ENCODE measurements at regions not wholly inside any gene's neighbourhood (a gene's known extent, or its start where the extent isn't known, plus 50 kb on each side); places are given as distances from the start of the nearest gene placed in this dataset.

DNA sequence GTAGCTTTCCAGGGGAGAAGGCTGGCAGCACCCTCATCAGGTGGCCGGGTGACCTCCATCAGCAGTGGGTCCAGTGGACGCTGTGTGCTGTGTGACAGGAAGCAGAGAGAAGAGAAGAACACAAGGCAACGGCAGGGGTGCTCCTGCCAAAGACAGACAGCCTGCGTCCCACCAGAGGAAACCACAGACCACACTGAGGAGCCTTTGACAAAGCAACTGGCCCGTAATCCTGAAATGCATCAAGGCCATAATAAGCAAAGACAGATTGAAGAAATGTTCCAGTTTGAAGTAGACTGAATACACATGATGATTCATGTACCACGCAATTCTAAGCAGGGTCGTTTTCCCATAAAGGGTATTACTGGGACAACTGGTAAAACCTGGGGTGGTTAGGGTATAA, 172.4 kb downstream of the FBXO15 start:
- no peak overlapping the region for H3K27ac Mint-ChIP-seq
- H3K27me3 Mint-ChIP-seq (ENCODE audit: insufficient read depth, low read depth, poor library complexity): peaks cover 5% of the 10 kb centered on the region
- no peaks in the 10 kb centered on the region for H4K20me1 ChIP-seq (replicated peaks; ENCODE audit: insufficient read depth)
- peaks cover 5% of the 10 kb centered on the region for H3K4me1 Mint-ChIP-seq
- H3K4me2 ChIP-seq: no peak overlapping the region
- H3K36me3 ChIP-seq (ENCODE audit: insufficient read depth): no peaks in the 10 kb centered on the region
- no peaks in the 10 kb centered on the region for H3K36me3 Mint-ChIP-seq (ENCODE audit: low read depth)
- H3K9me3 Mint-ChIP-seq: no peaks in the 10 kb centered on the region
- ATAC-seq: no peak
- no peaks in the 10 kb centered on the region for H3F3A ChIP-seq (replicated peaks; ENCODE audit: low read depth)
- H2AFZ ChIP-seq: 0 out of 2 replicates have a peak overlapping the region, but pooled peaks have one; percentile 28
- DNase-seq (ENCODE audit: low spot score): no peak
- H3K27me3 ChIP-seq (ENCODE audit: insufficient read depth): no peaks in the 10 kb centered on the region
- H3K4me3 Mint-ChIP-seq: no peak overlapping the region
- H3K27ac ChIP-seq (ENCODE audit: low read depth): no peak overlapping the region
- TF ChIP-seq EZH2phosphoT487 (IDR thresholded peaks at IDR 0.05; ENCODE audit: unreplicated experiment) (no peak), NANOG (IDR thresholded peaks at IDR 0.05; ENCODE audit: borderline replicate concordance) (no peak), STAT1 (IDR thresholded peaks at IDR 0.05; ENCODE audit: unreplicated experiment) (no peak), ZNF331 (CRISPR knock-in tag; IDR thresholded peaks at IDR 0.05; ENCODE audit: low read depth) (no peak), CREB1 (CRISPR knock-in tag; IDR thresholded peaks at IDR 0.05; ENCODE audit: low read depth) (no peak), POLR2AphosphoS5 (IDR thresholded peaks at IDR 0.05; ENCODE audit: low read depth) (no peak), JUNB (IDR thresholded peaks at IDR 0.05; ENCODE audit: unreplicated experiment) (no peak), ETS1 (IDR thresholded peaks at IDR 0.05) (no peak), EZH2 (IDR thresholded peaks at IDR 0.05; ENCODE audit: low read depth, unreplicated experiment) (no peak), ZNF114 (CRISPR knock-in tag; IDR thresholded peaks at IDR 0.05) (no peak)
- TF ChIP-seq, protein P1, sequence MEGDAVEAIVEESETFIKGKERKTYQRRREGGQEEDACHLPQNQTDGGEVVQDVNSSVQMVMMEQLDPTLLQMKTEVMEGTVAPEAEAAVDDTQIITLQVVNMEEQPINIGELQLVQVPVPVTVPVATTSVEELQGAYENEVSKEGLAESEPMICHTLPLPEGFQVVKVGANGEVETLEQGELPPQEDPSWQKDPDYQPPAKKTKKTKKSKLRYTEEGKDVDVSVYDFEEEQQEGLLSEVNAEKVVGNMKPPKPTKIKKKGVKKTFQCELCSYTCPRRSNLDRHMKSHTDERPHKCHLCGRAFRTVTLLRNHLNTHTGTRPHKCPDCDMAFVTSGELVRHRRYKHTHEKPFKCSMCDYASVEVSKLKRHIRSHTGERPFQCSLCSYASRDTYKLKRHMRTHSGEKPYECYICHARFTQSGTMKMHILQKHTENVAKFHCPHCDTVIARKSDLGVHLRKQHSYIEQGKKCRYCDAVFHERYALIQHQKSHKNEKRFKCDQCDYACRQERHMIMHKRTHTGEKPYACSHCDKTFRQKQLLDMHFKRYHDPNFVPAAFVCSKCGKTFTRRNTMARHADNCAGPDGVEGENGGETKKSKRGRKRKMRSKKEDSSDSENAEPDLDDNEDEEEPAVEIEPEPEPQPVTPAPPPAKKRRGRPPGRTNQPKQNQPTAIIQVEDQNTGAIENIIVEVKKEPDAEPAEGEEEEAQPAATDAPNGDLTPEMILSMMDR (conservative IDR thresholded peaks at IDR 0.05; ENCODE audit: low read depth in 2 of 2): no peak
- TF ChIP-seq, protein P2, sequence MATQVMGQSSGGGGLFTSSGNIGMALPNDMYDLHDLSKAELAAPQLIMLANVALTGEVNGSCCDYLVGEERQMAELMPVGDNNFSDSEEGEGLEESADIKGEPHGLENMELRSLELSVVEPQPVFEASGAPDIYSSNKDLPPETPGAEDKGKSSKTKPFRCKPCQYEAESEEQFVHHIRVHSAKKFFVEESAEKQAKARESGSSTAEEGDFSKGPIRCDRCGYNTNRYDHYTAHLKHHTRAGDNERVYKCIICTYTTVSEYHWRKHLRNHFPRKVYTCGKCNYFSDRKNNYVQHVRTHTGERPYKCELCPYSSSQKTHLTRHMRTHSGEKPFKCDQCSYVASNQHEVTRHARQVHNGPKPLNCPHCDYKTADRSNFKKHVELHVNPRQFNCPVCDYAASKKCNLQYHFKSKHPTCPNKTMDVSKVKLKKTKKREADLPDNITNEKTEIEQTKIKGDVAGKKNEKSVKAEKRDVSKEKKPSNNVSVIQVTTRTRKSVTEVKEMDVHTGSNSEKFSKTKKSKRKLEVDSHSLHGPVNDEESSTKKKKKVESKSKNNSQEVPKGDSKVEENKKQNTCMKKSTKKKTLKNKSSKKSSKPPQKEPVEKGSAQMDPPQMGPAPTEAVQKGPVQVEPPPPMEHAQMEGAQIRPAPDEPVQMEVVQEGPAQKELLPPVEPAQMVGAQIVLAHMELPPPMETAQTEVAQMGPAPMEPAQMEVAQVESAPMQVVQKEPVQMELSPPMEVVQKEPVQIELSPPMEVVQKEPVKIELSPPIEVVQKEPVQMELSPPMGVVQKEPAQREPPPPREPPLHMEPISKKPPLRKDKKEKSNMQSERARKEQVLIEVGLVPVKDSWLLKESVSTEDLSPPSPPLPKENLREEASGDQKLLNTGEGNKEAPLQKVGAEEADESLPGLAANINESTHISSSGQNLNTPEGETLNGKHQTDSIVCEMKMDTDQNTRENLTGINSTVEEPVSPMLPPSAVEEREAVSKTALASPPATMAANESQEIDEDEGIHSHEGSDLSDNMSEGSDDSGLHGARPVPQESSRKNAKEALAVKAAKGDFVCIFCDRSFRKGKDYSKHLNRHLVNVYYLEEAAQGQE (IDR thresholded peaks at IDR 0.05; ENCODE audit: unreplicated experiment): no peak
- TF ChIP-seq, protein P3, sequence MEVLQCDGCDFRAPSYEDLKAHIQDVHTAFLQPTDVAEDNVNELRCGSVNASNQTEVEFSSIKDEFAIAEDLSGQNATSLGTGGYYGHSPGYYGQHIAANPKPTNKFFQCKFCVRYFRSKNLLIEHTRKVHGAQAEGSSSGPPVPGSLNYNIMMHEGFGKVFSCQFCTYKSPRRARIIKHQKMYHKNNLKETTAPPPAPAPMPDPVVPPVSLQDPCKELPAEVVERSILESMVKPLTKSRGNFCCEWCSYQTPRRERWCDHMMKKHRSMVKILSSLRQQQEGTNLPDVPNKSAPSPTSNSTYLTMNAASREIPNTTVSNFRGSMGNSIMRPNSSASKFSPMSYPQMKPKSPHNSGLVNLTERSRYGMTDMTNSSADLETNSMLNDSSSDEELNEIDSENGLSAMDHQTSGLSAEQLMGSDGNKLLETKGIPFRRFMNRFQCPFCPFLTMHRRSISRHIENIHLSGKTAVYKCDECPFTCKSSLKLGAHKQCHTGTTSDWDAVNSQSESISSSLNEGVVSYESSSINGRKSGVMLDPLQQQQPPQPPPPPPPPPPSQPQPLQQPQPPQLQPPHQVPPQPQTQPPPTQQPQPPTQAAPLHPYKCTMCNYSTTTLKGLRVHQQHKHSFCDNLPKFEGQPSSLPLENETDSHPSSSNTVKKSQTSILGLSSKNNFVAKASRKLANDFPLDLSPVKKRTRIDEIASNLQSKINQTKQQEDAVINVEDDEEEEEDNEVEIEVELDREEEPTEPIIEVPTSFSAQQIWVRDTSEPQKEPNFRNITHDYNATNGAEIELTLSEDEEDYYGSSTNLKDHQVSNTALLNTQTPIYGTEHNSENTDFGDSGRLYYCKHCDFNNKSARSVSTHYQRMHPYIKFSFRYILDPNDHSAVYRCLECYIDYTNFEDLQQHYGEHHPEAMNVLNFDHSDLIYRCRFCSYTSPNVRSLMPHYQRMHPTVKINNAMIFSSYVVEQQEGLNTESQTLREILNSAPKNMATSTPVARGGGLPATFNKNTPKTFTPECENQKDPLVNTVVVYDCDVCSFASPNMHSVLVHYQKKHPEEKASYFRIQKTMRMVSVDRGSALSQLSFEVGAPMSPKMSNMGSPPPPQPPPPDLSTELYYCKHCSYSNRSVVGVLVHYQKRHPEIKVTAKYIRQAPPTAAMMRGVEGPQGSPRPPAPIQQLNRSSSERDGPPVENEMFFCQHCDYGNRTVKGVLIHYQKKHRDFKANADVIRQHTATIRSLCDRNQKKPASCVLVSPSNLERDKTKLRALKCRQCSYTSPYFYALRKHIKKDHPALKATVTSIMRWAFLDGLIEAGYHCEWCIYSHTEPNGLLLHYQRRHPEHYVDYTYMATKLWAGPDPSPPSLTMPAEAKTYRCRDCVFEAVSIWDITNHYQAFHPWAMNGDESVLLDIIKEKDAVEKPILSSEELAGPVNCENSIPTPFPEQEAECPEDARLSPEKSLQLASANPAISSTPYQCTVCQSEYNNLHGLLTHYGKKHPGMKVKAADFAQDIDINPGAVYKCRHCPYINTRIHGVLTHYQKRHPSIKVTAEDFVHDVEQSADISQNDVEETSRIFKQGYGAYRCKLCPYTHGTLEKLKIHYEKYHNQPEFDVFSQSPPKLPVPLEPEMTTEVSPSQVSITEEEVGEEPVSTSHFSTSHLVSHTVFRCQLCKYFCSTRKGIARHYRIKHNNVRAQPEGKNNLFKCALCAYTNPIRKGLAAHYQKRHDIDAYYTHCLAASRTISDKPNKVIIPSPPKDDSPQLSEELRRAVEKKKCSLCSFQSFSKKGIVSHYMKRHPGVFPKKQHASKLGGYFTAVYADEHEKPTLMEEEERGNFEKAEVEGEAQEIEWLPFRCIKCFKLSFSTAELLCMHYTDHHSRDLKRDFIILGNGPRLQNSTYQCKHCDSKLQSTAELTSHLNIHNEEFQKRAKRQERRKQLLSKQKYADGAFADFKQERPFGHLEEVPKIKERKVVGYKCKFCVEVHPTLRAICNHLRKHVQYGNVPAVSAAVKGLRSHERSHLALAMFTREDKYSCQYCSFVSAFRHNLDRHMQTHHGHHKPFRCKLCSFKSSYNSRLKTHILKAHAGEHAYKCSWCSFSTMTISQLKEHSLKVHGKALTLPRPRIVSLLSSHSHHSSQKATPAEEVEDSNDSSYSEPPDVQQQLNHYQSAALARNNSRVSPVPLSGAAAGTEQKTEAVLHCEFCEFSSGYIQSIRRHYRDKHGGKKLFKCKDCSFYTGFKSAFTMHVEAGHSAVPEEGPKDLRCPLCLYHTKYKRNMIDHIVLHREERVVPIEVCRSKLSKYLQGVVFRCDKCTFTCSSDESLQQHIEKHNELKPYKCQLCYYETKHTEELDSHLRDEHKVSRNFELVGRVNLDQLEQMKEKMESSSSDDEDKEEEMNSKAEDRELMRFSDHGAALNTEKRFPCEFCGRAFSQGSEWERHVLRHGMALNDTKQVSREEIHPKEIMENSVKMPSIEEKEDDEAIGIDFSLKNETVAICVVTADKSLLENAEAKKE (CRISPR knock-in tag; IDR thresholded peaks at IDR 0.05): no peak
- H3K4me3 ChIP-seq: no peak overlapping the region
- H3K9me2 ChIP-seq (ENCODE audit: insufficient read depth): peaks cover 11% of the 10 kb centered on the region; the same call in 1 of the 2 replicates
- peaks cover 3% of the 10 kb centered on the region; the same call in 1 of the 2 replicates for H3K4me1 ChIP-seq (ENCODE audit: insufficient read depth)
- H3K79me2 ChIP-seq (replicated peaks; ENCODE audit: insufficient read depth): no peaks in the 10 kb centered on the region

Data from GM23338 (cell line).